ENCODE measurements at regions not wholly inside any gene's neighbourhood (a gene's known extent, or its start where the extent isn't known, plus 50 kb on each side); places are given as distances from the start of the nearest gene placed in this dataset.

DNA sequence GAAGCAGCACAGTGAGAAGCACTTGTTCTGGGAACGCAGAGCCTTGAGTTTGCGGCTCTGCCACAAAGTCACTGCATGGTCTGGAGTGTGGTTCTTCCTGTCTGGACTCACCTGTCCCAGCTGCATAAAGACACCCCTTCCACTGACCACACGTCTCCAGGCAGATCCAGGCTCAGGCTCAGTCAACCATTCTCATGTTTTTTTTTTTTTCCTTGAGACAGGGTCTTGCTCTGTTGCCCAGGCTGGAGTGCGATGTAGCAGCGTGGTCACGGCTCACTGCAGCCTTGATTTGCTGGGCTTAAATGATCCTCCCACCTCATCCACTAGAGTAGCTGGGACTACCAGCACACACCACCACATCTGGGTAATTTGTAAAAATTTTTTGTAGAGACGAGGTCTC lies 102.9 kb upstream of the KLF4 start:
- POLR2A ChIA-PET: no interaction called here
- intact Hi-C loops (cut with micrococcal nuclease): no loop called here

DNA sequence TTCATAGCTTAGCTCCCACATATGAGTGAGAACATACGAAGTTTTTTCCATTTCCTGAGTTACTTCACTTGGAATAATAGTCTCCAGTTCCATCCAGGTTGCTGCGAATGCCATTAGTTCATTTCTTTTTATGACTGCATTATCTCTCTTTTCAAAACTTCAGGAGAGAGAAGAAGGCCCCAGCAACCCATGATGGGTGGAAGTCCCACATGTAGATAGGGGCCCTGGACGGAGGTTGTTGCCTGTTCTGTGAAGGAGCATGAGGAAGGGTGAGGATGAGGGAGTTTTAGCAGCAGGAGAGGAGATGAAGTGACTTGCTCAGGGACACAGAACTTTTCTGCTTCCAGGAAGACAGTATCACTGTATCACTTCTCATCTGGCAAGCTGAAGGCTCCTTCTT lies 102.2 kb upstream of the KLF4 start:
- Histone ChIP-seq H3K4me3 (ENCODE audit: control extremely low read depth in 1 of 5, extremely low read depth in 1 of 5, insufficient read depth in 1 of 5, low read depth in 2 of 5, low read length in 4 of 5) (no peak overlapping the region), H3K9ac (ENCODE audit: low read length) (no peak overlapping the region), H3K4me1 (ENCODE audit: control insufficient read depth in 2 of 2, insufficient read depth in 2 of 2, low read length in 2 of 2) (no peaks in the 10 kb centered on the region), H3K36me3 (replicated peaks in 1 of 2; ENCODE audit: control extremely low read depth in 1 of 2, control insufficient read depth in 1 of 2, extremely low read depth in 1 of 2, insufficient read depth in 2 of 2, low read length in 1 of 2) (no peaks in the 10 kb centered on the region), H3K4me2 (replicated peaks; ENCODE audit: low read depth, low read length, poor library complexity, severe bottlenecking) (no peak overlapping the region), H3K79me2 (ENCODE audit: control insufficient read depth, insufficient read depth, low read length) (no peaks in the 10 kb centered on the region), H2AFZ (ENCODE audit: insufficient read depth, low read depth, low read length, poor library complexity, severe bottlenecking) (no peak overlapping the region), H3K27ac (ENCODE audit: low read length in 2 of 2) (no peak overlapping the region), H4K20me1 (ENCODE audit: control insufficient read depth, insufficient read depth, low read length, poor library complexity, severe bottlenecking) (no peaks in the 10 kb centered on the region), H3K9me3 (ENCODE audit: control extremely low read depth in 1 of 3, control insufficient read depth in 2 of 3, insufficient read depth in 1 of 3, low read length in 2 of 3) (no peaks in the 10 kb centered on the region), H3K27me3 (replicated peaks in 1 of 4; ENCODE audit: control extremely low read depth in 1 of 4, control insufficient read depth in 3 of 4, insufficient read depth in 4 of 4, low read length in 3 of 4) (no peaks in the 10 kb centered on the region)
- intact Hi-C loops (cut with micrococcal nuclease): no loop called here
- Mint-ChIP-seq H3K4me3 (no peak overlapping the region), H3K4me1 (no peaks in the 10 kb centered on the region), H3K27me3 (peaks cover 9% of the 10 kb centered on the region), H3K9me3 (ENCODE audit: insufficient read depth) (no peaks in the 10 kb centered on the region), H3K27ac (no peak overlapping the region)
- POLR2A ChIA-PET: no interaction called here
- DNase-seq: no peak
- WGBS (ENCODE audit: insufficient coverage): 89% methylated on average over 2 of the region's 3 CpGs
- TF ChIP-seq, protein P1, sequence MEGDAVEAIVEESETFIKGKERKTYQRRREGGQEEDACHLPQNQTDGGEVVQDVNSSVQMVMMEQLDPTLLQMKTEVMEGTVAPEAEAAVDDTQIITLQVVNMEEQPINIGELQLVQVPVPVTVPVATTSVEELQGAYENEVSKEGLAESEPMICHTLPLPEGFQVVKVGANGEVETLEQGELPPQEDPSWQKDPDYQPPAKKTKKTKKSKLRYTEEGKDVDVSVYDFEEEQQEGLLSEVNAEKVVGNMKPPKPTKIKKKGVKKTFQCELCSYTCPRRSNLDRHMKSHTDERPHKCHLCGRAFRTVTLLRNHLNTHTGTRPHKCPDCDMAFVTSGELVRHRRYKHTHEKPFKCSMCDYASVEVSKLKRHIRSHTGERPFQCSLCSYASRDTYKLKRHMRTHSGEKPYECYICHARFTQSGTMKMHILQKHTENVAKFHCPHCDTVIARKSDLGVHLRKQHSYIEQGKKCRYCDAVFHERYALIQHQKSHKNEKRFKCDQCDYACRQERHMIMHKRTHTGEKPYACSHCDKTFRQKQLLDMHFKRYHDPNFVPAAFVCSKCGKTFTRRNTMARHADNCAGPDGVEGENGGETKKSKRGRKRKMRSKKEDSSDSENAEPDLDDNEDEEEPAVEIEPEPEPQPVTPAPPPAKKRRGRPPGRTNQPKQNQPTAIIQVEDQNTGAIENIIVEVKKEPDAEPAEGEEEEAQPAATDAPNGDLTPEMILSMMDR (IDR thresholded peaks at IDR 0.05): no peak
- no peak for TF ChIP-seq EZH2 (IDR thresholded peaks at IDR 0.05; ENCODE audit: borderline replicate concordance, insufficient read depth, low read depth, low read length, poor library complexity, severe bottlenecking)
- CTCF ChIA-PET: no interaction called here
- no peak for ATAC-seq (ENCODE audit: low read depth)

More for the DNA sequence above, 102.9 kb upstream of the KLF4 start:
- TF ChIP-seq EZH2 (IDR thresholded peaks at IDR 0.05; ENCODE audit: borderline replicate concordance, insufficient read depth, low read depth, low read length, poor library complexity, severe bottlenecking): no peak
- TF ChIP-seq, protein P1 (IDR thresholded peaks at IDR 0.05): no peak
- no peaks in the 10 kb centered on the region for H3K9me3 ChIP-seq (ENCODE audit: control extremely low read depth in 1 of 3, control insufficient read depth in 2 of 3, insufficient read depth in 1 of 3, low read length in 2 of 3)
- H3K27me3 ChIP-seq (replicated peaks in 1 of 4; ENCODE audit: control extremely low read depth in 1 of 4, control insufficient read depth in 3 of 4, insufficient read depth in 4 of 4, low read length in 3 of 4): no peaks in the 10 kb centered on the region
- no peak overlapping the region for H3K9ac ChIP-seq (ENCODE audit: low read length)
- H3K27ac ChIP-seq (ENCODE audit: low read length in 2 of 2): no peak overlapping the region
- no peaks in the 10 kb centered on the region for H3K36me3 ChIP-seq (replicated peaks in 1 of 2; ENCODE audit: control extremely low read depth in 1 of 2, control insufficient read depth in 1 of 2, extremely low read depth in 1 of 2, insufficient read depth in 2 of 2, low read length in 1 of 2)
- H3K4me3 Mint-ChIP-seq: no peak overlapping the region
- no peak overlapping the region for H3K4me3 ChIP-seq (ENCODE audit: control extremely low read depth in 1 of 5, extremely low read depth in 1 of 5, insufficient read depth in 1 of 5, low read depth in 2 of 5, low read length in 4 of 5)
- ATAC-seq (ENCODE audit: low read depth) (no peak), DNase-seq (no peak)
- H3K9me3 Mint-ChIP-seq (ENCODE audit: insufficient read depth): no peaks in the 10 kb centered on the region
- H3K4me2 ChIP-seq (replicated peaks; ENCODE audit: low read depth, low read length, poor library complexity, severe bottlenecking): no peak overlapping the region
- H3K4me1 ChIP-seq (ENCODE audit: control insufficient read depth in 2 of 2, insufficient read depth in 2 of 2, low read length in 2 of 2): no peaks in the 10 kb centered on the region
- H3K27me3 Mint-ChIP-seq: peaks cover 3% of the 10 kb centered on the region
- no peaks in the 10 kb centered on the region for H3K79me2 ChIP-seq (ENCODE audit: control insufficient read depth, insufficient read depth, low read length)
- no peaks in the 10 kb centered on the region for H3K4me1 Mint-ChIP-seq
- 64% methylated on average over 4 of the region's 7 CpGs for WGBS (ENCODE audit: insufficient coverage)
- CTCF ChIA-PET: no interaction called here
- no peaks in the 10 kb centered on the region for H4K20me1 ChIP-seq (ENCODE audit: control insufficient read depth, insufficient read depth, low read length, poor library complexity, severe bottlenecking)
- no peak overlapping the region for H2AFZ ChIP-seq (ENCODE audit: insufficient read depth, low read depth, low read length, poor library complexity, severe bottlenecking)
- no peak overlapping the region for H3K27ac Mint-ChIP-seq

All from B cell (primary cell).